Ascending aorta (tissue), 2 donors: ENCODE measurements at regions not wholly inside any gene's neighbourhood (a gene's known extent, or its start where the extent isn't known, plus 50 kb on each side); places are given as distances from the start of the nearest gene placed in this dataset.

ENCODE experiments used
- DNase-seq, 2 donors: peaks; one replicate each; pipeline ENCODE4 v3.0.0-alpha.2; 2019; ENCODE audit warnings: low spot score in 2 of 2
- H3K27ac ChIP-seq, 2 donors: fragments of 200-600 bp; sonication (generic); one replicate each; pipeline ENCODE4 v1.5.1; 2016 to 2017; ENCODE audit warnings: mild to moderate bottlenecking in 1 of 2
- H3K27me3 ChIP-seq: fragments of 200-600 bp; sonication (generic); one replicate; pipeline ENCODE4 v1.5.1; 2017
- H3K36me3 ChIP-seq, 2 donors: fragments of 200-600 bp; sonication (generic); one replicate each; pipeline ENCODE4 v1.5.1; 2016
- H3K4me1 ChIP-seq, 2 donors: fragments of 200-600 bp; sonication (generic); one replicate each; pipeline ENCODE4 v1.5.1; 2016 to 2017; ENCODE audit warnings: mild to moderate bottlenecking in 1 of 2
- H3K4me3 ChIP-seq, 2 donors: fragments of 200-600 bp; sonication (generic); one replicate each; pipeline ENCODE4 v1.5.1; 2016 to 2017; ENCODE audit warnings: mild to moderate bottlenecking in 1 of 2
- H3K9me3 ChIP-seq, 2 donors: fragments of 200-600 bp; sonication (generic); one replicate each; pipeline ENCODE4 v1.5.1; 2016
- CTCF ChIP-seq, 3 experiments: fragments of 200-600 bp in 2 of 3; fragments of 450-650 bp in 1 of 3; sonication (generic) in 2 of 3; IDR thresholded peaks; one replicate each; pipeline ENCODE4 v1.5.1; 2016 to 2019; ENCODE audit warnings: antibody characterized with exemption in 3 of 3, mild to moderate bottlenecking in 1 of 3, moderate library complexity in 1 of 3
- intact Hi-C: fragments of 100-400 bp; cut with DNase I; formaldehyde crosslinking; loops from one replicate; pipeline ENCODE4 v1.15.1; 2023

GRCh38 chrX:13469963-13470684 is 99.3 kb upstream of the EGFL6 start:
- Histone ChIP-seq H3K4me1 (no peaks in the 10 kb centered on the region), H3K27me3 (no peaks in the 10 kb centered on the region), H3K9me3 (no peaks in the 10 kb centered on the region), H3K27ac (no peak overlapping the region), H3K4me3 (no peak overlapping the region), H3K36me3 (no peaks in the 10 kb centered on the region)
- no peak for TF ChIP-seq CTCF (IDR thresholded peaks at IDR 0.05)
- no peak for DNase-seq
- intact Hi-C loops = no loop called here

GRCh38 chrX:13468096-13468495 is 101.3 kb upstream of the EGFL6 start:
- no peaks in the 10 kb centered on the region for H3K9me3 ChIP-seq
- H3K36me3 ChIP-seq = no peaks in the 10 kb centered on the region
- no peak for DNase-seq
- no peak overlapping the region for H3K4me3 ChIP-seq
- TF ChIP-seq CTCF (IDR thresholded peaks at IDR 0.05) = no peak
- no peaks in the 10 kb centered on the region for H3K4me1 ChIP-seq
- no peaks in the 10 kb centered on the region for H3K27me3 ChIP-seq
- H3K27ac ChIP-seq = no peak overlapping the region
- intact Hi-C loops = no loop called here

GRCh38 chrX:13467243-13467642 is 102.2 kb upstream of the EGFL6 start:
- DNase-seq = no peak
- no peaks in the 10 kb centered on the region for H3K9me3 ChIP-seq
- H3K27me3 ChIP-seq = no peaks in the 10 kb centered on the region
- no peak for TF ChIP-seq CTCF (IDR thresholded peaks at IDR 0.05)
- H3K36me3 ChIP-seq = no peaks in the 10 kb centered on the region
- H3K4me3 ChIP-seq = no peak overlapping the region
- intact Hi-C loops = no loop called here
- H3K27ac ChIP-seq = no peak overlapping the region
- H3K4me1 ChIP-seq = no peaks in the 10 kb centered on the region

GRCh38 chrX:13464599-13465275 is 104.7 kb upstream of the EGFL6 start:
- no peak for TF ChIP-seq CTCF (IDR thresholded peaks at IDR 0.05)
- no peaks in the 10 kb centered on the region for H3K4me1 ChIP-seq
- no peaks in the 10 kb centered on the region for H3K27me3 ChIP-seq
- DNase-seq = no peak
- no peaks in the 10 kb centered on the region for H3K36me3 ChIP-seq
- H3K4me3 ChIP-seq = no peak overlapping the region
- H3K27ac ChIP-seq = peak overlapping the region in 1 of 2 donors; percentile 49
- H3K9me3 ChIP-seq = no peaks in the 10 kb centered on the region
- intact Hi-C loops = no loop called here

GRCh38 chrX:13463608-13464007 is 105.8 kb upstream of the EGFL6 start:
- Histone ChIP-seq H3K4me1 (no peaks in the 10 kb centered on the region), H3K9me3 (no peaks in the 10 kb centered on the region), H3K36me3 (no peaks in the 10 kb centered on the region), H3K4me3 (no peak overlapping the region), H3K27me3 (no peaks in the 10 kb centered on the region), H3K27ac (peak overlapping the region; percentile 61 to 65)
- peak in 1 of 2 donors; percentile 77 for DNase-seq
- intact Hi-C loops = no loop called here
- TF ChIP-seq CTCF (IDR thresholded peaks at IDR 0.05) = no peak
